GM13976 (cell line): ENCODE measurements at regions not wholly inside any gene's neighbourhood (a gene's known extent, or its start where the extent isn't known, plus 50 kb on each side); places are given as distances from the start of the nearest gene placed in this dataset.

ENCODE experiments used
- DNase-seq: peaks from one replicate; pipeline ENCODE4 v3.0.0; 2012; ENCODE audit warnings: low spot score
- CTCF ChIP-seq: IDR thresholded peaks from 2 replicates; pipeline ENCODE4 v1.5.1; 2012; ENCODE audit warnings: borderline replicate concordance, mild to moderate bottlenecking; ENCODE audit not compliant: insufficient read depth; ENCODE audit errors: extremely low read depth, missing control alignments, control extremely low read depth
- in situ Hi-C: fragments of 300-500 bp; cut with MboI; formaldehyde crosslinking; loops from one replicate; pipeline ENCODE4 v1.12.0; 2022; ENCODE audit warnings: low sequenced_read_pairs, mixed read lengths, inconsistent platforms; ENCODE audit not compliant: unreplicated experiment

GRCh38 chr12:92554158-92555073, 148.4 kb upstream of the PLEKHG7 start:
- no peak for DNase-seq
- in situ Hi-C loops = loop anchor here (25.0 kb wide), 1 partner anchor 92 kb away; no protein-coding TSS in a partner anchor
- TF ChIP-seq CTCF = no peak

GRCh38 chr12:92553389-92553788, 149.4 kb upstream of the PLEKHG7 start:
- no peak for TF ChIP-seq CTCF
- no peak for DNase-seq
- in situ Hi-C loops = loop anchor here (25.0 kb wide), 1 partner anchor 91 kb away; no protein-coding TSS in a partner anchor

DNA sequence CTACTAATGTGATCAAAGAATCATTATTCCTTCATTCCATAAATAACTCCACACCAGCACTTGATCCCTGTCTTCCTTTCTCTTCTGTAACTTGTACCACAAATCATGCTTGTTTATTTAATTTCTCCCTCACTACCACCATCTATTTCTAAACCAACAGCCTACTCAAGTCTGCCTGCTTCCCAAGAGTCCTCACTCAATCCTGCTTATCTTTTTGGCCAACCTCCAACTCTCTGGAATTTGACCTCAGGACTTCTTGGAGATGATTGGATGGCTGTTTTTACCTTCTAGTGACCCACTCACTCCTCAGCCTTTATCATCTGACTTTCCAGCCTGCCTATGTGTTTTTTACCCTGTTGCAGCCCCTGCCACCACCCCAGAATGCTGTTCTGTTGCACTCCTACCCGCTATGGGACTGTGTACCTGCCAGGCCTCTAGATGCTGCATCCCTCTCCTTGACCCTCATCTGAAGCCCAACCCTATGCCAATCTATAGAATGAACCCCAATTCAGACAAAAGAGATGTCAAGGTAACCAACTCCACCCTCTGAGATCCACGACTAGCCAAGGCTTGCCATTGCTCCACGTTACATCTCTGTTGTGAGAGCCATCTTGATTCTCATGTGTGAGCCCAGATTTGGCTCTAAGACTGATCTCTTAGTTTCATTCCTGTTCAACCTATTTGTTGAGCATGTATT, 150.2 kb upstream of the PLEKHG7 start:
- in situ Hi-C loops = loop anchor here (25.0 kb wide), 1 partner anchor 90 kb away; no protein-coding TSS in a partner anchor
- DNase-seq = no peak
- no peak for TF ChIP-seq CTCF

GRCh38 chr12:92551853-92552397, 150.9 kb upstream of the PLEKHG7 start:
- DNase-seq = peak; percentile 72
- in situ Hi-C loops = loop anchor here (25.0 kb wide), 1 partner anchor 90 kb away; no protein-coding TSS in a partner anchor
- TF ChIP-seq CTCF = no peak

DNA sequence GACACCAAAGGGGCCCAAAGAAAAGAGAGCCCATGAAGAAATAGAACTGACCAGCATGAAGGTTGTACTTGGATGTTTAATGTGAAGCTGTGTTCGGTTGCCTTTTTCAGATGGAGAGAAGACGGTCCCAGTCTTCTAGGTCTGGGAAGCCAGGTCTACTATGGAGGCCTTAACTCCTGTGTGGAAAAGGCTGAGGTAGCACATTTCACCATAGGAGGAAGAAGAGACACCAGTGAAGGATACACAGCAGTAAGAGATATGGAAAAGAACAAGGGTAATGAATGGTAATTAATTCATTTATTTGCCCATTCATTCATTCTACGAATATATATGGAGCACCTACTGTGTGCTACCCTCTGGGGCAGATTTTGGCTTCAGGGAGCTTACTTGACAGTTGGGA, 151.6 kb upstream of the PLEKHG7 start:
- in situ Hi-C loops = loop anchor here (25.0 kb wide), 1 partner anchor 89 kb away; no protein-coding TSS in a partner anchor
- TF ChIP-seq CTCF = no peak
- DNase-seq = no peak

GRCh38 chr12:92550661-92551060, 152.1 kb upstream of the PLEKHG7 start:
- in situ Hi-C loops = loop anchor here (25.0 kb wide), 1 partner anchor 88 kb away; no protein-coding TSS in a partner anchor
- no peak for TF ChIP-seq CTCF
- DNase-seq = no peak
